Transverse colon (tissue), 4 donors: ENCODE measurements at regions not wholly inside any gene's neighbourhood (a gene's known extent, or its start where the extent isn't known, plus 50 kb on each side); places are given as distances from the start of the nearest gene placed in this dataset.

Experiments
- DNase-seq: peaks from one replicate; pipeline ENCODE4 v3.0.0-alpha.2; 2019
- H3K27ac ChIP-seq, 4 donors: fragments of 200-600 bp; sonication (generic); 2 replicates each; pipeline ENCODE4 v1.5.1; 2016 to 2018; ENCODE audit warnings: inconsistent platforms in 4 of 4
- H3K27me3 ChIP-seq: fragments of 200-600 bp; sonication (generic); 2 replicates; pipeline ENCODE4 v1.5.1; 2017; ENCODE audit warnings: inconsistent platforms
- H3K36me3 ChIP-seq, 4 donors: fragments of 200-600 bp; sonication (generic); 2 replicates each; pipeline ENCODE4 v1.5.1; 2017 to 2019; ENCODE audit warnings: inconsistent platforms in 4 of 4
- H3K4me1 ChIP-seq, 4 donors: fragments of 200-600 bp; sonication (generic); 2 replicates each; pipeline ENCODE4 v1.5.1; 2017 to 2020; ENCODE audit warnings: inconsistent platforms in 4 of 4
- H3K4me3 ChIP-seq, 4 donors: fragments of 200-600 bp; sonication (generic); 1 replicate in 1 of 4; 2 replicates in 3 of 4; pipeline versions ENCODE4 v1.5.1 to v1.6.1; 2017 to 2019; ENCODE audit warnings: inconsistent platforms in 4 of 4
- H3K9me3 ChIP-seq, 2 donors: fragments of 200-600 bp; sonication (generic); 2 replicates each; pipeline ENCODE4 v1.5.1; 2017 to 2019; ENCODE audit warnings: inconsistent platforms in 2 of 2
- EP300 ChIP-seq: sonication (generic); formaldehyde crosslinking; IDR thresholded peaks from one replicate; pipeline ENCODE4 v1.6.1; 2017; ENCODE audit warnings: antibody characterized with exemption, low read depth
- POLR2A ChIP-seq: fragments of 450-650 bp; IDR thresholded peaks from one replicate; pipeline ENCODE4 v1.6.1; 2016; ENCODE audit warnings: antibody characterized with exemption, mild to moderate bottlenecking, moderate library complexity
- POLR2AphosphoS5 ChIP-seq, 3 donors: sonication (generic); formaldehyde crosslinking; IDR thresholded peaks; one replicate each; pipeline ENCODE4 v1.6.1; 2016; ENCODE audit warnings: antibody characterized with exemption in 3 of 3
- WGBS, 2 donors: methylation state at CpG; one replicate each; pipeline ENCODE4 v1.1.5; 2018; ENCODE audit warnings: low coverage in 1 of 2; 5-methylcytosine and 5-hydroxymethylcytosine counted together
- in situ Hi-C, 4 donors: fragments of 200-750 bp; cut with MboI; loops; one replicate each; pipeline versions ENCODE4 v1.15.0 to v1.15.1; 2017; ENCODE audit warnings: low sequenced_read_pairs in 3 of 4, low pct_ligation_motif_present in 1 of 4, low pct_unique_long_range_greater_than_20kb in 1 of 4
- intact Hi-C: fragments of 100-400 bp; cut with DNase I; formaldehyde crosslinking; loops from one replicate; pipeline ENCODE4 v1.15.1; 2023; ENCODE audit warnings: low total_unique reads
- TF ChIP-seq, protein P1 (sequence below), 5 experiments: fragments of 200-600 bp in 3 of 5; fragments of 450-650 bp in 2 of 5; sonication (generic) in 3 of 5; IDR thresholded peaks; 1 replicate in 2 of 5; 2 replicates in 3 of 5; pipeline ENCODE4 v1.5.1; 2016 to 2017; ENCODE audit warnings: antibody characterized with exemption in 5 of 5, inconsistent platforms in 3 of 5, mild to moderate bottlenecking in 2 of 5, moderate library complexity in 1 of 5

DNA sequence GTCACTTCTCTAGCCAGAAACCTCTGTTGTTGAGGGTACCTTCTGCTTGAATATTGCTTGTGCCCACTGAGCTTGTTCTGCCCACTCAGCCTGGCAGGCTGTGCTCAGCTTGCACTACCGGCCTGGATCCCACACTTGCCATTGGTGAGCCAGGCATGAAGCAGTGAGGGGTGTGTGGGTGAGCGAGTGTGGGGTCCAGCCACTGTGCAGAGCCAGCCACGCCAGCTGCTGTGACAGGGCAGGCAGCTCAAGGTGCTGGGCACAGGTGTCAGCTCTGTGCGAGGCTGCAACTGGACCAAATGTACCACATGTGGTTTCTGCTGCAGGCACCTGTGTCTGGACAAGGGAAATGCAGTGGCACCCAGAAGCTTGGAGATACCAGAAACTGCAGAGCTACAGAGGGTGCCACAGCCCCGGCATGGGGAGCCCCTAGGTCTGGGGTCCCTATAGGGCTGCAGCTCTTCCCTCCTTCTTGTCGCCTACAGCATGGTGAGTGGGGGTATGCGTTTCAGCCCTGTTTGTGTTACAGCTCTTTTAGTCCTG, 305.1 kb upstream of the RIOK2 start:
- Histone ChIP-seq H3K4me3 (no peak overlapping the region), H3K27me3 (no peaks in the 10 kb centered on the region), H3K27ac (no peak overlapping the region), H3K9me3 (no peaks in the 10 kb centered on the region), H3K36me3 (no peaks in the 10 kb centered on the region), H3K4me1 (no peaks in the 10 kb centered on the region)
- in situ Hi-C loops (no loop called here), intact Hi-C loops (no loop called here)
- TF ChIP-seq EP300 (no peak), POLR2A (no peak), POLR2AphosphoS5 (IDR thresholded peaks at IDR 0.05) (no peak)
- TF ChIP-seq, protein P1, sequence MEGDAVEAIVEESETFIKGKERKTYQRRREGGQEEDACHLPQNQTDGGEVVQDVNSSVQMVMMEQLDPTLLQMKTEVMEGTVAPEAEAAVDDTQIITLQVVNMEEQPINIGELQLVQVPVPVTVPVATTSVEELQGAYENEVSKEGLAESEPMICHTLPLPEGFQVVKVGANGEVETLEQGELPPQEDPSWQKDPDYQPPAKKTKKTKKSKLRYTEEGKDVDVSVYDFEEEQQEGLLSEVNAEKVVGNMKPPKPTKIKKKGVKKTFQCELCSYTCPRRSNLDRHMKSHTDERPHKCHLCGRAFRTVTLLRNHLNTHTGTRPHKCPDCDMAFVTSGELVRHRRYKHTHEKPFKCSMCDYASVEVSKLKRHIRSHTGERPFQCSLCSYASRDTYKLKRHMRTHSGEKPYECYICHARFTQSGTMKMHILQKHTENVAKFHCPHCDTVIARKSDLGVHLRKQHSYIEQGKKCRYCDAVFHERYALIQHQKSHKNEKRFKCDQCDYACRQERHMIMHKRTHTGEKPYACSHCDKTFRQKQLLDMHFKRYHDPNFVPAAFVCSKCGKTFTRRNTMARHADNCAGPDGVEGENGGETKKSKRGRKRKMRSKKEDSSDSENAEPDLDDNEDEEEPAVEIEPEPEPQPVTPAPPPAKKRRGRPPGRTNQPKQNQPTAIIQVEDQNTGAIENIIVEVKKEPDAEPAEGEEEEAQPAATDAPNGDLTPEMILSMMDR (IDR thresholded peaks at IDR 0.05) = no peak
- WGBS, 2 donors = 84 to 85% methylated on average over 6 to 7 of the region's 7 CpGs
- no peak for DNase-seq

DNA sequence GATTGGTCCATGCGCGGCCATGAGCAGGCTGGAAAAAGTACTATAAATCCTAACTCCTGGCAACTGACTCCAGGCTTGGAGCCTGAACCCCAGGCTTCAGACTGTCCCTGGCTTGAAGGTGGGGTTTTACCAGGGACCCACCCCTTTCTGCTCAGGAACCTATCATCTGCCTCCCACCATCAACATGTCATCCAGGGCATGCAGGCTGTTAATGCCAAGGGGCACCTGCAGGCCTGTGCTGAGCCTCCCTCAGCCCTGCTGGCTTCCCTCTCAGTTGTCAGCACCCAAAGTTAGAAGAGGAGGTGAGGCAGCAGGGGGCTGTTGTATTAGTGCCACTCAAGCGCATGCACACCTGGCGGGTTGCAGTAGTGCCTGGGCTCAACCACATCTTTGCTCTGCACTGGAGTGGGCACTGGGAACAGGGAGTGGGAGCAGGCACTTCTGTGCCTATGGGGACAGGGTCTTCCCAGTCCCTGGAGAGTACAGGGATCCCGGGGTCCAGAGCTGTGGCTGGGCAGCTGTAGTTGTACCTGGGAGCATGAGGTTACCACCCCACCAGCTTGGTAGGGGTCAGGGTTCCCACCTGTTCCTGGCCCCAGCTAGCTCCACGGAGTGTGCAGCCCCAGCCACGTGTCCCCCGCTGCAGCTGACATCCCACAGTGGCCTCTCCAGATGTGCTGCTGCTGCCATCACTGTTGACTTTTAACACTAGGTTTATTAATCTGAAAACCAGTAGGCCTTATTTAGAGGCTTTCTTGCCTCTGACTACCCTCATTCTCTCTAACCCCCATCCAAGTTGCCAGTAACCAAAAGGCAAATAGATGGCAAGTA, 306.2 kb upstream of the RIOK2 start:
- 86% methylated on average over 8 of the region's 8 CpGs; no CpG with 5 or more reads in 1 of the 2 donors for WGBS, 2 donors
- DNase-seq = no peak
- H3K4me1 ChIP-seq = no peaks in the 10 kb centered on the region
- in situ Hi-C loops = no loop called here
- TF ChIP-seq POLR2A (no peak), POLR2AphosphoS5 (IDR thresholded peaks at IDR 0.05) (no peak), EP300 (no peak)
- TF ChIP-seq, protein P1 (IDR thresholded peaks at IDR 0.05) = no peak
- no peaks in the 10 kb centered on the region for H3K9me3 ChIP-seq
- H3K27ac ChIP-seq = no peak overlapping the region
- H3K36me3 ChIP-seq = no peaks in the 10 kb centered on the region
- intact Hi-C loops = no loop called here
- H3K27me3 ChIP-seq = no peaks in the 10 kb centered on the region
- H3K4me3 ChIP-seq = no peak overlapping the region

DNA sequence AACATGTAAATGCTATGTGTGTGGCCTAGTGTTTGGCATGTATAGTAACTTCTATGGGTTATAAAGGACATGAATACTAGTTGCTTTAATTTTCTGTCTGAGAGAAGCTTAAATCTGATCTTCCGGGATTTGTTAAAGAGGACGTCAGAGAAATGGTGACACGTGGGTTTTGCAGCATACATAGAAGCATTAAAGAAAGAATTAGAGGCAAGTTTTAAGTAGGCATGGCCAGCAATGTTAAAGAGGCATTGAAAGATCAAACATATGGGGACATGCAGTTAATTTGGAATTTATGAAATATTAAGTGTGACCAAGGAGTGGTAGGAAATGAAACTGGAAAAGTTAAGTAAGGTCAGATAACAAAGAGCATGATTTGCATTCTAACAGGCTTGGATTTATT, 311.4 kb upstream of the RIOK2 start:
- H3K4me1 ChIP-seq = no peaks in the 10 kb centered on the region
- 75% methylated on average over 3 of the region's 3 CpGs for WGBS, 2 donors
- intact Hi-C loops = no loop called here
- TF ChIP-seq, protein P1 (IDR thresholded peaks at IDR 0.05) = no peak
- TF ChIP-seq EP300 = no peak
- no peak for DNase-seq
- H3K9me3 ChIP-seq = no peaks in the 10 kb centered on the region
- H3K36me3 ChIP-seq = no peaks in the 10 kb centered on the region
- in situ Hi-C loops = no loop called here
- H3K4me3 ChIP-seq = no peak overlapping the region
- H3K27me3 ChIP-seq = no peaks in the 10 kb centered on the region
- no peak overlapping the region for H3K27ac ChIP-seq

DNA sequence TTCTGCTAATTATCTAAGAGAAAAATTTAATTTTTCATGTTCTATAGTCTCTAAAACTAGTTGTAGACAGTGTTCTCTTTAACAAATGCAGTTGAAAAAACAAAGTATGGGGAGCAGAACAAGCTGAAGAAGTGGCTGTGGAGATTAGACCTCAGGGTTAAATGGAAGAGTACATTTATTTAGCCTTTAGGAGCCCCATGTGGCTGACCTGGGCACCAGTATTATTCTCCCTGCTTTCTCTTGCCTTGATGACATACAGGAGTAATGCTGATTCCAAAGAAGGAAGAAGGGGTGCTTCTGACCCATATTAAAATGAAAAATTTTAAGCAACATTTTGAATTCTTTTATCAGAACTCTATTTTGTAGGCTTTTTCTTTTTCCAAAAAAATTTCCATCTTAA, 312.3 kb upstream of the RIOK2 start:
- no peak for DNase-seq
- H3K27me3 ChIP-seq = no peaks in the 10 kb centered on the region
- no peak overlapping the region for H3K4me3 ChIP-seq
- no peak overlapping the region for H3K27ac ChIP-seq
- no peak for TF ChIP-seq EP300
- H3K36me3 ChIP-seq = no peaks in the 10 kb centered on the region
- H3K9me3 ChIP-seq = no peaks in the 10 kb centered on the region
- H3K4me1 ChIP-seq = no peaks in the 10 kb centered on the region
- in situ Hi-C loops = no loop called here
- intact Hi-C loops = no loop called here

DNA sequence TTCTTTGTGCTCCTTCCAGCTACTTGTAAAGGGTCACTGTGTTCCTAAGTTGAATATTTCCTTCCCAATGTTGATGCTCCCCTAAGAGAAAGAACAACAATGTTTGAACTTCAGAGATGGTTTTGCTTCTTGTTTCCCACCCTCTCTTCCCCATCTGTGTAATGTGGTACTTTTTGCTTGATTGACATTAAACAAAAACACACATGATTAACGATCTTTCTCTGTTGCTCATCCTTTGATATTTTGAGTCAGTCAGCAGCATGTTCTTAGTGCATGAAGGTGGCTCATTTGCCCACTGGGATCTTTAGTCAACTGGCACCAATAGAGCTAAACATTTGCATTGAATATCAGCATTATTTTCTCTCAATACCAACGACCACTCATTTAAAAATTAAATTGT, 313.0 kb upstream of the RIOK2 start:
- 74 to 79% methylated on average over 2 of the region's 2 CpGs for WGBS, 2 donors
- no peak for DNase-seq
- intact Hi-C loops (no loop called here), in situ Hi-C loops (no loop called here)
- Histone ChIP-seq H3K9me3 (no peaks in the 10 kb centered on the region), H3K27ac (no peak overlapping the region), H3K36me3 (no peaks in the 10 kb centered on the region), H3K4me1 (no peaks in the 10 kb centered on the region), H3K27me3 (no peaks in the 10 kb centered on the region), H3K4me3 (no peak overlapping the region)
- TF ChIP-seq POLR2AphosphoS5 (IDR thresholded peaks at IDR 0.05) (no peak), POLR2A (no peak), EP300 (no peak)
- TF ChIP-seq, protein P1 (IDR thresholded peaks at IDR 0.05) = no peak
